ENCODE measurements at regions not wholly inside any gene's neighbourhood (a gene's known extent, or its start where the extent isn't known, plus 50 kb on each side); places are given as distances from the start of the nearest gene placed in this dataset.
A peak's percentile ranks its signal among the peaks of the same experiment; 100 is the strongest.

- no peak for DNase-seq
These were observed 56.7 kb upstream of the GUCA2B start for GRCh38 chr1:42096554-42096953.

- DNase-seq = no peak
These were observed 64.0 kb upstream of the GUCA2B start for GRCh38 chr1:42089246-42089645.

DNA sequence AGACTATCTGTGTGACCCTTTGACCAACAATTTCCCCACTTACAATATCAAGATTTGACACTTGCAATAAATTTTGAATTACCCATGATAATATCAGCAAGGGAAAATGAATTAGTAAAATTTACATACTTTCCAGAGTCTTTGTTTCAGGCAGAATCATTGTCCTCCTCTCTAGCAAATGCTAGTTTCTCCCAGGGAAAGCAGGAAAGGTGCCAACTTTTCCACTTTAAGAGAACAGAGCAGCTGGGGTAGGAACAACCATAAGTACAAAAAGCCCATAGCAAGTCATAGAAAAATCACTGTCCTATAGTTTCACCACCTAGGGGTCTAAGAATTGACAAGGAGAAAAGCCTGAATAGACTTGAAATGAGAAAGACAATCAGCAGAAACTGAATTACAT, 67.1 kb upstream of the GUCA2B start:
- DNase-seq = no peak

DNA sequence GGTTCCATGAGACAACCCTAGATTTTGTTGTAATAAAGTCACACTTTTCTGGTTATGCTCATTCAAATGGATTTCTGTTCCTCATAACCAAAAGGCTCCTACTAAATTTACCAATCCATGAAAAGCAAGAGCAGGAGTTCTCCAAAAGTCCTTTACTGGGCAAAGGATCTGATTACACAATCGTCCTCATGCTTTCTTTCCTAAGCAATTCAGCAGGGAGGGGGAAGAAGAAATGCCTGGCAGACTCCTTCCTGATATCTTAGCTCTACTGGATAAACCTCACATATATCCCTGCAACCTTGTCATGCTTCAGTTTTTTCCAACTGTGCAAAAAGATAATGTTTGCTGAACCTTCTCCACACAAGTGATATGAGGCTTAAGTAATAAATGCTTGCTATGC, 67.6 kb upstream of the GUCA2B start:
- DNase-seq = no peak

GRCh38 chr1:42081475-42081874, 71.7 kb upstream of the GUCA2B start:
- no peak for DNase-seq

- DNase-seq = no peak
These were observed 78.0 kb upstream of the GUCA2B start for GRCh38 chr1:42075179-42075578.

GRCh38 chr1:42070996-42071395, 82.2 kb upstream of the GUCA2B start:
- DNase-seq = no peak

- no peak for DNase-seq
These were observed 95.4 kb upstream of the GUCA2B start for GRCh38 chr1:42057800-42058199.

GRCh38 chr1:42056460-42056859, 96.8 kb upstream of the GUCA2B start:
- no peak for DNase-seq

DNA sequence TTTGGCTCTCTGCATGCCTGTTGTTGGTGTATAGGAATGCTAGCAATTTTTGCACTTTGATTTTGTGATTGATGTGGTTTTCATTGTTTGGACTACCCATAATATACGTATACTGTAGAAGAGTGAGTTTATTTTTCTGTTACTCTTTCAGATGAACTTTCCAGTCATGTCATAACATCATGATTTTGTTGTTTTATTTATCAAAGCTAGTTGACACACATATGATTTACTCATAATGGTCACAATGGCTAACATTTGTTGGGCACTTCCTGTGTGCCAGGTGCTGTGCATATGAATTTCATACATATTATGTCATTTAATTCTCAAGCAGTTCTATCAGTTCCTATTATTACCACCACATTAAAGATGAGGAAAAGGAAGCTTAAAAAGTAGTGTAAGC, 98.1 kb upstream of the GUCA2B start:
- DNase-seq = no peak

DNA sequence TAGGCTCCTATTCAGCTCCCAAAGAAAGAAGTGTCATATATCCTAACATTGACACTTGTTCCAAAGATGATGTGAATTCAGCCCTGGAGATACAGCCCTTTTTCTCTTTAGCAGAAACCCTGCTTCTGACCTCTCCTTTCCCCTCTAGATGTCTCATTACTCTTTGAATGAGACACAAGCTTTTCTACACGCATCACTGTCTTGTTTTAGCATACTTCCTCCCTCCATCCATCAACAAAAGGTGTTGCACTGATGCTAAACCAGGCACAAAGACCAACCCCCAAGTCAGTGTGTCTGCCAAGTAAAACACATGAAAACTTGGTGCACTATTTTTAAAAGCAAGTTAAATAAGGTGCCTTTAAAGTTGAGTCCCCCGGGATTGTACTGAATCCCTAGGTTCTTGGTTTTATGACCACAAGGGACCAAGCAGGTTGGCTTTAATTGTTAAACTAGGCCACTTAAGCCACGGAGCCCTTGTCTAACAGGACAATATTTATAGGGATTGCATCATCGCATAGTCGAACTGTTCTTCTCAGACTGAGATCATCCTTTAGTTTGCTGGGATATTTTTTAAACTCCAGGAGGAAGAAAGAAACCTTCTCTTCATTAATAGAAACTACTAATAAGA, 101.0 kb upstream of the GUCA2B start:
- DNase-seq = no peak

DNA sequence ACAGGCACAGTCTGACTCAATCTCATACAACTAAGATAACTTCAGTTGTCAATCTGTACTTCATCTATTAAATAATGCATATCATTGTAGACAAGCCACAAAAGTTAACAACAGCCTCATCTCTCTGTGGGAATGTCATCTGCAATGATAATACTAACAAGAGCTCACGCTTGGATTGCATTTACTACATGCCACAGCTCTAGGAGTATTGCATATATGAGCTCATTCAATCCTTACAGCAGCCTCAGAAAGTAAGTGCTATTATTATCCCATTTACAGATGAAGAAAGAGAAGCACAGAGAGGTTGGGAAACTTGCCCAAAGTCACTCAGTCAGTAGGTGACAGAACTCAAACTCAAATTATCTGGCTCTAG, 105.7 kb upstream of the GUCA2B start:
- DNase-seq = no peak

- DNase-seq = no peak
These were observed 106.3 kb upstream of the GUCA2B start for GRCh38 chr1:42046761-42047507.

DNA sequence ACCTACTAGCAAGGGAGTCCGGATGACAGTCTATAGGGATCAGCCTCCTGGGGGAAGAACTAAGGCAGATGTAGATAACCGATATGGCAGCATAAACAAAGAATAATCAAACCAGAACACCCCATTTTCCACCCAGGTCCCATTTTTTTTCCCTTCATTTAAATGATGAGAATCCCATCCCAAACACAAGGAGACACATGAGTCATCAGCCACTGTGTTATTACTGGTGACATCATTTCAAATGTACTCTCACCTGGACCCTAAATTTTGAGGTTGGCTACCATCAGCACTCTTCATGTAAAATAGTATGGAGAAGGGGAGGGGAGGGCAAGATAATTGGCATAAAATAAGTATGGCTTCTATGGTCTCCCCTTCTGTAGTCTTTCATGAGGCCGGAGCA, 108.9 kb upstream of the GUCA2B start:
- no peak for DNase-seq

DNA sequence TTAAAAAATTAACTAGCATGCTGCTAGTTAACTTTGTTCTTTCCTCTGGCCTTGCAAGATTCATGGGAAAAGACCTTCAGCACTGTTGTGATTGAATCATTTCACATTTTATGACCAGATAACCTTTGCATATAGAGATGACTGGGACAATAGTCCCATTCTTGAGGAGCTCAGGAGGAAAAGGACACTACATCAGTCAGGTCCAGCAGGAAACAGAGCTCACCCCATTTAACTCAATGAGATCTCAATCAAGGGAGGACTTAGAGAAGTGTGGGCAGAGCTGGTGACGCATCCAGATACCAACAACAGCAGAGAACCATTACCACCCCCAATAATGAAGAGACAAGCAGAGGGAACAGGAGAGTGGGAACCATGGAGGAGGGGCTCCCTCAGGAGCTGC, 109.4 kb upstream of the GUCA2B start:
- no peak for DNase-seq

GRCh38 chr1:42043182-42043581, 110.0 kb upstream of the GUCA2B start:
- DNase-seq = no peak

GRCh38 chr1:42041031-42041430, 112.2 kb upstream of the GUCA2B start:
- DNase-seq = no peak

GRCh38 chr1:42040159-42040558, 113.1 kb upstream of the GUCA2B start:
- DNase-seq = no peak

DNA sequence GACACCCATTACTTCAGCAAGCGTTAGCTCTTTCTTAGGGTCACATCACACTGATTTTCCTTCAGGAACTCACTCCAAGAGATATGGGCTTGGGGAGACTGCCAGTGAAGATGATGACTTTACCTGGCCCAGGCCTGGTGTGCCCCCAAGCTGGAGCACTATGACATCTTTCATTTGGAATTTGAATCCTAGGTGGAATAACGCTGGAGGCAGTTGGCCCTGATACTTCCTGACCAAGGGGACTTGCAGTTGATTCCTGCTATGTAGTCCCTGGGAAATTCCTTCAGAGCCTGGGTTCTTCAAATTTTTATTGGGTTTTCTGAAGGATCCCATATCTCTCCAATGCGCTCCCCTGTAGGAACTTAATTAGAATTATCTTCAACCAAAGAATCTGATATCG, 114.9 kb upstream of the GUCA2B start:
- DNase-seq = no peak

GRCh38 chr1:42037586-42037985, 115.6 kb upstream of the GUCA2B start:
- DNase-seq = no peak

DNA sequence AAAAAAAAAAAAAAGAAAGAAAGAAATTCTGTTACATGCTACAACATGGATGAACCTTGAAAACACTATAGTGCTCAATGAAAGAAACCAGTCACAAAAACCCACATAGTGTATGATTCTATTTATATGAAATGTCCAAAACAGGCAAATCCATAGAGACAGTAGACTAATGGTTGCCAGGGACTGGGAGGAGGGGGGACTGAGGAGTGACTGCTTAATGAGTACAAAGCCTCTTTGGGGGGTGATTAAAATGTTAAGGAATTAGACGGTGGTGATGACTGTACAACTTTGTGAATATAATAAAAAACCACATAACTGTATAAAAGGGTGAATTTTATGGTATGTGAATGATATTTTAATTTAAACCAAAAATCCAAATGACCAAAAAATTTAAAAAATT, 116.0 kb upstream of the GUCA2B start:
- DNase-seq = peak; percentile 46

DNA sequence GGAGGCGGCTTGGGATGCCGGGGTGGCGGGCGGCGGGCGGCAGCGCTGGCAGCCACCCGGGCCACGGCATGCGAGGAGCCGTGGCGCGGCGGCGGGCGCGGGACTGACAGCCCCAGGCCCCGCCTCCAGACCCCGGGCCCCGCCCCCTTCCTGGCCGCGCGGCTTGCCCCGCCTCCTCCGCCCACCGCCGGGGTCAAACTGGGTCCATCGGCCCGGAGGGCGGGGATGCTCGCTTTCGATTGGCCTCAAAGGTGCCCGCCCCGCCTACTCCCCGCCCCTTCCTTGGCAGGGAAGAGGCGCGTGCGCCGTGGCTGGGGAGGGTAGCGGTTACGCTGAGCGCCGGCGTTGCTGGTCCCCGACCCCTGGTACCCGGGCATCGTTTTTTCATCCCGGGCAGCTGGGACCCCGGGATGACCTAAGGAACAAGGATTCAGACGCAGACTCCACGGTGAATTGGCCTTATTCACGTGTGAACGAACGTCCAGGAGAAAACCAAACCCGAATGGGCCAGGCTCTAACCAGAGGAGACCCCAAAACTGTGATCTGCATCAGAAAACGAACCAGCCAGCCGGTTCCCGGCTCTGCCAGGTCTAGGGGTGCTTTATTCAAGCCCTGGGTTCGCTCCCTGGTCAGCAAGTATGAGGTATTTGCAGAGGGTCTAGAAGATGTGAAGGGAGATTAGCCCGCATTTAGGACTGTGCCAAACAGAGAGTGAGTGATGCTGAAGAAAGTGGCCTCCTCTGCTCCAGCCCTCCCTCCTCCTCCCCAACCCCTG, 117.2 kb upstream of the GUCA2B start:
- peak; percentile 92 for DNase-seq

DNA sequence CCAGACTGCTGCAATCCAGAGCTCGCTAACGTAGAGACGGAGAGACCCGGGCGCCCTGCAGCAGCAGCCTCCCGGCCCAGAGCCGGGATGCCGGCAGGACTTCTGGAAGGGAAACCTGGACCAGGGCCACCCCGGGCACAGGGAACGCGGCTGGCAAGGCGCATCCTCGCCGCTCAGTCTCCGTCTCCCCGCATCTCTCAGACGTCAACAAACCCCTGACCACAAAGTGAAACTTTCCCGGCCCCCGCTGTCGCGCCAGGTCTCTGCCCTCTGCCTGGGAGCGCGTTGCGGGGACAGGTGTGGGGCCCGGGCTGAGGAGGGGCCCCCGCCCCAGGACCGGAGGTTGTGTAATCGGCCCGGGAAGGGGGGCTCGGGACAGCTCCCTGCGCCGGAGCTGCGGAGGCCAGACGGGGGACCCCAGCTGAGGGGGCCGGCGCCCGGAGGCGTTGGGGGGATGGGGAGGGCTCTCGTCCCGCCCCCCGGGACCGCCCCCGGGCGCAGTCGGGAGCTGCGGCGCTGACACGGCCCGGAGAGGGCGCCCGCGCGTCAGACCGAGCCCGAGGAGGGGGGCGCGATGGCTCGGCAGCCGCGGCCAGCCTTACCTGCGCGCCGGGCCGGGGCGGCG, 116.6 kb upstream of the HIVEP3 start:
- peak; percentile 46 for DNase-seq

All from fibroblast of skin of back (primary cell).